KMS-11 (cell line): ENCODE measurements at regions not wholly inside any gene's neighbourhood (a gene's known extent, or its start where the extent isn't known, plus 50 kb on each side); places are given as distances from the start of the nearest gene placed in this dataset.
"Not testable (repeated sequence)": the region's sequence is repeated elsewhere in the genome, so short reads cannot be mapped to it uniquely, and the experiment has no call there.

Source experiments
- H2AFZ ChIP-seq: fragments of 200-600 bp; sonication (generic); 2 replicates; pipeline ENCODE4 v1.6.1; 2016; ENCODE audit warnings: antibody characterized with exemption, mixed run types, low read depth
- H3K27ac ChIP-seq: fragments of 200-600 bp; sonication (generic); 2 replicates; pipeline ENCODE4 v1.6.1; 2016; ENCODE audit warnings: mild to moderate bottlenecking, mixed run types
- H3K27me3 ChIP-seq: fragments of 200-600 bp; sonication (generic); 2 replicates; pipeline ENCODE4 v1.6.1; 2017; ENCODE audit warnings: mild to moderate bottlenecking, low read depth, mixed run types, moderate library complexity; ENCODE audit not compliant: insufficient read depth
- H3K36me3 ChIP-seq: fragments of 200-600 bp; sonication (generic); 2 replicates; pipeline ENCODE4 v1.6.1; 2017; ENCODE audit warnings: mild to moderate bottlenecking, mixed run types; ENCODE audit not compliant: insufficient read depth
- H3K4me1 ChIP-seq: fragments of 200-600 bp; sonication (generic); 2 replicates; pipeline ENCODE4 v1.6.1; 2016; ENCODE audit warnings: mild to moderate bottlenecking, low read depth, mixed run types; ENCODE audit not compliant: poor library complexity, severe bottlenecking
- H3K4me2 ChIP-seq: fragments of 200-600 bp; sonication (generic); 2 replicates; pipeline ENCODE4 v1.7.0; 2016; ENCODE audit warnings: mild to moderate bottlenecking, mixed run types
- H3K4me3 ChIP-seq: fragments of 200-600 bp; sonication (generic); IDR thresholded peaks from 2 replicates; pipeline ENCODE4 v1.6.1; 2017; ENCODE audit warnings: low read depth, low read length, mixed read lengths; ENCODE audit not compliant: insufficient read depth
- H3K79me2 ChIP-seq: fragments of 200-600 bp; sonication (generic); 2 replicates; pipeline ENCODE4 v1.6.1; 2016; ENCODE audit warnings: low read depth, mixed run types; ENCODE audit not compliant: insufficient read depth
- H3K9ac ChIP-seq: fragments of 200-600 bp; sonication (generic); 2 replicates; pipeline ENCODE4 v1.6.1; 2016; ENCODE audit warnings: mild to moderate bottlenecking, mixed run types
- H4K20me1 ChIP-seq: fragments of 200-600 bp; sonication (generic); 2 replicates; pipeline ENCODE4 v1.6.1; 2016; ENCODE audit warnings: mild to moderate bottlenecking, mixed run types; ENCODE audit not compliant: insufficient read depth
- CTCF ChIP-seq: fragments of 200-600 bp; sonication (generic); conservative IDR thresholded peaks from 2 replicates; pipeline ENCODE4 v1.6.1; 2017; ENCODE audit warnings: low read depth, mild to moderate bottlenecking, antibody characterized with exemption, low read length, moderate library complexity, mixed read lengths

DNA sequence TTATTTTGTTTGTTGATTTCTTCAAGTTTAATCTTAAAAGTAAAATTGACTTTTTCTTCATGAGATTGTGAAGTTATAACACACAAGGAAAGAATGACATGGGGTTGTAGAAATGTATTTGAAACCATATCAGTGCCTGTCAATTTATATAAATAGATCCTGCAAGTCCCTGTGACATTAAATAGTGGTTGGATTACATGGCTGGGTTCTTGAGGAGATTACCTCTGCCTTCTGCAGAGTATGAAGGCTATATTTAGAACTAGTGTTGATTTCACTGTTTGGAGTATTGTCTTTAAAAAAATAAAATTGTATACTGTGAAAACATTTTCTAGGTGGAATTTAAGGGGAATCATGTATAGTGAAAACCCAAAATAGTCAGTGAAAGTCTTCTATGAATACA is 385.8 kb upstream of the SMIM30 start:
- Histone ChIP-seq H3K79me2 (no peaks in the 10 kb centered on the region), H3K4me1 (no peaks in the 10 kb centered on the region), H3K27ac (no peak overlapping the region), H4K20me1 (no peaks in the 10 kb centered on the region), H3K4me3 (no peak overlapping the region), H3K9ac (no peak overlapping the region), H3K36me3 (no peaks in the 10 kb centered on the region), H3K27me3 (no peaks in the 10 kb centered on the region), H3K4me2 (no peak overlapping the region), H2AFZ (no peak overlapping the region)
- no peak for TF ChIP-seq CTCF

- not testable (repeated sequence) for H3K27me3 ChIP-seq, H3K79me2 ChIP-seq, H3K4me3 ChIP-seq, H3K9ac ChIP-seq, H3K4me1 ChIP-seq, H3K36me3 ChIP-seq, H3K4me2 ChIP-seq, H4K20me1 ChIP-seq, H3K27ac ChIP-seq, H2AFZ ChIP-seq
Measured at GRCh38 chr7:113496586-113496985, 378.2 kb upstream of the SMIM30 start.

GRCh38 chr7:113494797-113495566 is 376.6 kb upstream of the SMIM30 start:
- H3K79me2 ChIP-seq, H3K9ac ChIP-seq, H3K4me1 ChIP-seq, H3K27ac ChIP-seq, H3K27me3 ChIP-seq, H3K36me3 ChIP-seq, H2AFZ ChIP-seq, H3K4me3 ChIP-seq, H3K4me2 ChIP-seq, H4K20me1 ChIP-seq: not testable (repeated sequence)

DNA sequence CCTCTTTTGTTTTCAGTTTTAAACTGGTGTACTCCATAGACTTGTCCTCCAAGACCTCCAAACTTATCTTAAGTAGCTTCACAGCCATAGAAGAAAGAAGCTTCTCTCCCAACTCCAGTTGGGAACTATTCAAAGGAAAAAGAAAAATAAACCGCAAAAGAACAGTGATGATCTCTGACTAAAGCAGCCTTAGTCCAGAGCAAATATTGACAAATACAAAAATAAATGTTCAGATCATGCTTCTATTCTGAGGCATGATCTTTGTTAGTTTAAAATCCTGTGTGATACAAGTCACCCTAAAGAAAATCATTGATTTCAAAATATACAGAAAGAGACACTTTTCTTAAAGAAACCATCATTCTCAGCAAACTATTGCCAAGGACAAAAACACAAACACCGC is 373.0 kb upstream of the SMIM30 start:
- Histone ChIP-seq H2AFZ (no peak overlapping the region), H4K20me1 (no peaks in the 10 kb centered on the region), H3K36me3 (no peaks in the 10 kb centered on the region), H3K27me3 (no peaks in the 10 kb centered on the region), H3K79me2 (no peaks in the 10 kb centered on the region), H3K4me1 (no peaks in the 10 kb centered on the region), H3K4me3 (no peak overlapping the region), H3K4me2 (no peak overlapping the region), H3K9ac (no peak overlapping the region), H3K27ac (no peak overlapping the region)
- no peak for TF ChIP-seq CTCF

DNA sequence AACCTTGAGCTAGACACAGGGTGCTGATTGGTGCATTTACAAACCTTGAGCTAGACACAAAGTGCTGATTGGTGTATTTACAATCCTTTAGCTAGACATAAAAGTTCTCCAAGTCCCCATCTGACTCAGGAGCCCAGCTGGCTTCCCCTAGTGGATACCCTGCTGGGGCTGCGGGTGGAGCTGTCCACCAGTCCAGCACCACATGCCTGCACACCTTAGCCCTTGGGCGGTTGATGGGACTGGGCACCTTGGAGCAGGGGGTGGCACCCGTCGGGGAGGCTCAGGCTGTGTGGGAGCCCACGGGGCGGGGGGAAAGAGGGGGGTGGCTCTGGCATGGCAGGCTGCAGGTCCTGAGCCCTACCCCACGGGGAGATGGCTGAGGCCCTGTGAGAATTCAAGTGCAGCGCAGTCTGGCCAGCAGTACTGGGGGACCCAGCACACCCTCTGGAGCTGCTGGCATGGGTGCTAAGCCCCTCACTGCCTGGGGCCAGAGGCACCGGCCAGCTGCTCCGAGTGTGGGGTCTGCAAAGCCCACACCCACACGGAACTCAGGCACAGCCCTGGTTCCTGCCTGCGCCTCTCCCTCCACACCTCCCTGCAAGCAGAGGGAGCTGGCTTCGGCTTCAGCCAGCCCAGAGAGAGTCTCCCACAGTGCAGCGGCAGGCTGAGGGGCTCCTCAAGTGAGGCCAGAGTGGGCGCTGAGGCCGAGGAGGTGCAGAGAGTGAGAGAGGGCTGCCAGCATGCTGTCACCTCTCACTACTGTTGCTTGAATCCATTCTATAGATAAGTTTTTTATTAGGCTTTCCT is 369.8 kb upstream of the SMIM30 start:
- Histone ChIP-seq H3K36me3 (no peaks in the 10 kb centered on the region), H3K27ac (no peak overlapping the region), H3K9ac (no peak overlapping the region), H2AFZ (no peak overlapping the region), H3K4me2 (no peak overlapping the region), H3K79me2 (no peaks in the 10 kb centered on the region), H3K4me1 (no peaks in the 10 kb centered on the region), H3K4me3 (no peak overlapping the region), H4K20me1 (no peaks in the 10 kb centered on the region), H3K27me3 (no peaks in the 10 kb centered on the region)
- TF ChIP-seq CTCF, result no peak
